Neural cell (in vitro differentiated cells): ENCODE measurements at regions not wholly inside any gene's neighbourhood (a gene's known extent, or its start where the extent isn't known, plus 50 kb on each side); places are given as distances from the start of the nearest gene placed in this dataset.

Experiments
- H2AFZ ChIP-seq: fragments of 200-600, 300-800 bp; sonication (generic), shearing (Covaris generic); 2 replicates; pipeline ENCODE4 v1.6.0; 2014; ENCODE audit warnings: low read depth, mild to moderate bottlenecking, antibody characterized with exemption, low read length, moderate library complexity
- H3F3A ChIP-seq: fragments of 200-600 bp; shearing (Covaris generic); 2 replicates; pipeline ENCODE4 v1.6.1; 2016; ENCODE audit warnings: mild to moderate bottlenecking, moderate library complexity, mixed read lengths, antibody characterized with exemption, low read length; ENCODE audit not compliant: insufficient read depth, poor library complexity, severe bottlenecking
- H3K27ac ChIP-seq: fragments of 200-600, 300-800 bp; sonication (generic), shearing (Covaris generic); 2 replicates; pipeline ENCODE4 v1.5.1; 2014; ENCODE audit warnings: mild to moderate bottlenecking, low read length, moderate library complexity
- H3K27me3 ChIP-seq: fragments of 300-800, 200-600 bp; sonication (generic), shearing (Covaris generic); 2 replicates; pipeline ENCODE4 v1.6.0; 2014; ENCODE audit warnings: mild to moderate bottlenecking, low read depth, low read length, moderate library complexity; ENCODE audit not compliant: insufficient read depth
- H3K36me3 ChIP-seq: fragments of 300-800, 200-600 bp; sonication (generic), shearing (Covaris generic); 2 replicates; pipeline ENCODE4 v1.5.1; 2014; ENCODE audit warnings: mild to moderate bottlenecking, antibody characterized with exemption, low read length, moderate library complexity; ENCODE audit not compliant: insufficient read depth
- H3K4me2 ChIP-seq: fragments of 300-800, 200-600 bp; sonication (generic), shearing (Covaris generic); 2 replicates; pipeline ENCODE4 v1.6.0; 2014; ENCODE audit warnings: mild to moderate bottlenecking, low read length
- H3K4me3 ChIP-seq: fragments of 300-800, 200-600 bp; sonication (generic), shearing (Covaris generic); 2 replicates; pipeline ENCODE4 v1.5.1; 2014; ENCODE audit warnings: mild to moderate bottlenecking, low read length, moderate library complexity
- H3K79me2 ChIP-seq: fragments of 200-600 bp; shearing (Covaris generic); replicated peaks from 2 replicates; pipeline ENCODE4 v1.6.0; 2014; ENCODE audit warnings: mild to moderate bottlenecking, low read length, moderate library complexity; ENCODE audit not compliant: insufficient read depth
- H3K9ac ChIP-seq: fragments of 300-800, 200-600 bp; sonication (generic), shearing (Covaris generic); 2 replicates; pipeline ENCODE4 v1.6.1; 2016; ENCODE audit warnings: mild to moderate bottlenecking, low read length, mixed read lengths
- H3K9me2 ChIP-seq: fragments of 200-600 bp; shearing (Covaris generic); 2 replicates; pipeline ENCODE4 v1.6.1; 2016; ENCODE audit warnings: mild to moderate bottlenecking, low read length, mixed read lengths; ENCODE audit not compliant: insufficient read depth
- H3K9me3 ChIP-seq: fragments of 200-600, 300-800 bp; sonication (generic), shearing (Covaris generic); 2 replicates; pipeline ENCODE4 v1.6.1; 2016; ENCODE audit warnings: mild to moderate bottlenecking, mixed run types, low read length, moderate library complexity, mixed read lengths
- H4K20me1 ChIP-seq: fragments of 200-600 bp; shearing (Covaris generic); 2 replicates; pipeline ENCODE4 v1.6.1; 2016; ENCODE audit warnings: mild to moderate bottlenecking, mixed run types; ENCODE audit not compliant: insufficient read depth
- CTCF ChIP-seq: fragments of 450-650 bp; IDR thresholded peaks from 2 replicates; pipeline ENCODE4 v1.5.1; 2014; ENCODE audit warnings: antibody characterized with exemption, mild to moderate bottlenecking, moderate library complexity; ENCODE audit not compliant: poor library complexity, severe bottlenecking
- EP300 ChIP-seq: fragments of 450-650 bp; conservative IDR thresholded peaks from 2 replicates; pipeline ENCODE4 v1.6.1; 2014; ENCODE audit warnings: antibody characterized with exemption, mild to moderate bottlenecking, moderate library complexity; ENCODE audit not compliant: poor library complexity, severe bottlenecking
- EZH2 ChIP-seq: fragments of 200-600, 300-800 bp; shearing (Covaris generic), sonication (generic); IDR thresholded peaks from 2 replicates; pipeline ENCODE4 v1.6.1; 2014; ENCODE audit warnings: antibody characterized with exemption, low read length, borderline replicate concordance, mild to moderate bottlenecking; ENCODE audit not compliant: insufficient read depth, poor library complexity, severe bottlenecking
- MXI1 ChIP-seq: fragments of 450-650 bp; conservative IDR thresholded peaks from 2 replicates; pipeline ENCODE4 v1.6.1; 2014; ENCODE audit warnings: antibody characterized with exemption, mild to moderate bottlenecking; ENCODE audit not compliant: poor library complexity, severe bottlenecking
- POLR2AphosphoS5 ChIP-seq: IDR thresholded peaks from 2 replicates; pipeline ENCODE4 v1.6.1; 2012
- RAD21 ChIP-seq: fragments of 450-650 bp; conservative IDR thresholded peaks from 2 replicates; pipeline ENCODE4 v1.6.1; 2014; ENCODE audit warnings: antibody characterized with exemption, mild to moderate bottlenecking, moderate library complexity
- REST ChIP-seq: IDR thresholded peaks from 2 replicates; pipeline ENCODE4 v1.6.1; 2012; ENCODE audit warnings: borderline replicate concordance
- SMC3 ChIP-seq: fragments of 450-650 bp; conservative IDR thresholded peaks from 2 replicates; pipeline ENCODE4 v1.6.1; 2014; ENCODE audit warnings: antibody characterized with exemption, mild to moderate bottlenecking, moderate library complexity; ENCODE audit not compliant: poor library complexity
- TAF1 ChIP-seq: IDR thresholded peaks from 2 replicates; pipeline ENCODE4 v1.6.1; 2012; ENCODE audit warnings: low read depth

- H3K9me3 ChIP-seq, result no peaks in the 10 kb centered on the region
- no peak for TF ChIP-seq REST
- TF ChIP-seq RAD21, result no peak
- TF ChIP-seq EZH2, result no peak
- TF ChIP-seq CTCF, result no peak
- TF ChIP-seq EP300, result no peak
- H3F3A ChIP-seq, result no peaks in the 10 kb centered on the region
- no peak overlapping the region for H3K4me3 ChIP-seq
- H2AFZ ChIP-seq, result no peak overlapping the region
- H3K9ac ChIP-seq, result no peak overlapping the region
- H3K36me3 ChIP-seq, result no peaks in the 10 kb centered on the region
- H3K27ac ChIP-seq, result no peak overlapping the region
- no peaks in the 10 kb centered on the region for H3K79me2 ChIP-seq
- no peaks in the 10 kb centered on the region for H4K20me1 ChIP-seq
- no peaks in the 10 kb centered on the region for H3K27me3 ChIP-seq
- H3K9me2 ChIP-seq, result no peaks in the 10 kb centered on the region
- no peak overlapping the region for H3K4me2 ChIP-seq
Observed at GRCh38 chr13:74217811-74218210, 83.6 kb upstream of the KLF12 start.

- Histone ChIP-seq H3K9me3 (no peaks in the 10 kb centered on the region), H3K9ac (no peak overlapping the region), H3K4me2 (no peak overlapping the region), H4K20me1 (no peaks in the 10 kb centered on the region), H3K36me3 (no peaks in the 10 kb centered on the region), H3K27me3 (no peaks in the 10 kb centered on the region), H3K79me2 (no peaks in the 10 kb centered on the region), H3K27ac (no peak overlapping the region), H2AFZ (no peak overlapping the region), H3K4me3 (no peak overlapping the region), H3F3A (no peaks in the 10 kb centered on the region), H3K9me2 (no peaks in the 10 kb centered on the region)
- TF ChIP-seq EP300 (no peak), EZH2 (no peak), RAD21 (no peak), MXI1 (no peak), SMC3 (no peak), TAF1 (no peak), POLR2AphosphoS5 (no peak), REST (no peak), CTCF (no peak)
Observed at GRCh38 chr13:74215420-74215819, 81.2 kb upstream of the KLF12 start.
